ENCODE measurements at regions not wholly inside any gene's neighbourhood (a gene's known extent, or its start where the extent isn't known, plus 50 kb on each side); places are given as distances from the start of the nearest gene placed in this dataset.

- no peak for DNase-seq
Measured at GRCh38 chr2:238562446-238562845, 135.7 kb downstream of the ASB1 start.

DNA sequence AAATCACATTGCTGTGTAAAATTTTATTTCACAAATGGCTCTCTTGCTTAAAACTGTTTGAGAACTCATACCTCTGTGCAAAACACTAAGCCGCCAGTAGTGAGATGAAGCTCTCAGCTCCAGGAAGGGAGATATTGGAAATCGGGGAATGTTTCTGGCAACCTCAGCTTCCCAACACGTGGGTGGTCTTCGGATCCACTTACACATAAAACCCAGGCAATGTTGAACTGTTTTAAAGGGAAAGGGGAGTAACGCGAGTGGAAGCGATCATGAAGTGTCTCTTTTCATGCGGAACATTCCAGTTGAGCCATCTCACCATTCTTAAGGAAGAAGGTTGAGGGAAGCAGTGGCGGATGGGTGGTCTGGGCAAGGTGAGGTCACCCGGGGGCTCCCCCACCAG lies 136.8 kb downstream of the ASB1 start:
- no peak for DNase-seq

DNA sequence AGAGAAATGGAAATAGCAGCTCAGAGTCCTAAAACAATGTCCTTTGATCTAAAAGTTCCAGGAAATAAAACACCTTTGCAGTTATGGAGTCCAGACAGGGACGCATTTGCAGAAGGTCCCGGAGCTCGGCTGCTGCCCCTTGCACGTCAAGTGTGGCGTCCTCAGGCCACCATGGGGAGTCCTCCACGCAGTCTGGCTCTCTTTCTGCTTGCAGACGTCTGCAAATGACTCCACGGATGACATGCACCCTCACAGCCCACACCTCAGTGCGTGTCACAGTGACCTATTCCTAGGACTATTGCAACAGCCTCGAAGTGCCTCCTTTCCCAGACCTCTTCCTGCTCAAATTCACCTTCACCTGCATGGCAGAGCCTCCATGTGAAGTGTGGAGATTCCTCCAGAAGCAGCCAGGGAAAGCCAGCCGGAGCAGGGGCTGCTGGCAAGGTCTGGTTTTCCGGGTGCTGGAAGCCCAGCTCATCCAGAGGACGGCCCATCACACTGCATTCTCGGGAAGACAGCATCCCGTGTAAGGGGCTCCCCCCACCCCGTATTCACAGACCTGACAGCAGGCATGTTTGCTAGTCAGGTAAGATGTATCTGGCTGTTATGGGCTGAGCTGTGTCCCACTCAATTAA lies 137.7 kb downstream of the ASB1 start:
- no peak for DNase-seq

GRCh38 chr2:238565031-238565430 lies 138.3 kb downstream of the ASB1 start:
- no peak for DNase-seq

GRCh38 chr2:238566001-238566645 lies 139.4 kb downstream of the ASB1 start:
- DNase-seq, result no peak

GRCh38 chr2:238567067-238567855 lies 140.5 kb downstream of the ASB1 start:
- DNase-seq, result no peak

GRCh38 chr2:238567996-238568395 lies 141.3 kb downstream of the ASB1 start:
- no peak for DNase-seq

GRCh38 chr2:238568455-238569440 lies 142.0 kb downstream of the ASB1 start:
- DNase-seq, result no peak

- no peak for DNase-seq
Measured at GRCh38 chr2:238569507-238570195, 142.9 kb downstream of the ASB1 start.

- no peak for DNase-seq
Measured at GRCh38 chr2:238570391-238570790, 143.7 kb downstream of the ASB1 start.

DNA sequence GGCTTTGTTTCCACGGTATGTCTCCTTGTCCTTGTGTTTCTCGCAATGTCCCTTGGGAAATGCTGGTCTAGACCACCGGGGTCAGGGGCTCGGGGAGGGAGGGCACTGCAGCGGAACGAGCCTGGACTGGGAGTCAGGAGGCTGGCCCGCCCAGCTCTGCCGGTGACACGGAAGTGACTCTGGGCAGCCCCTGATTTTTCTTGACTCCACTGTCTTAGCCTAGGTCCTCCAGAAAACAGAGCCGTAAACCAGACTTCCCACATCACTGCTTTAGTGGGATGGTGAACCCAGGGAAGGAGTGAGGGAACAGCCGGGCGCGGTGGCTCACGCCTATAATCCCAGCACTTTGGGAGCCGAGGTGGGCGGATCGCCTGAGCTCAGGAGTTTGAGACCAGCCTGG lies 144.2 kb downstream of the ASB1 start:
- no peak for DNase-seq

- no peak for DNase-seq
Measured at GRCh38 chr2:238571661-238572372, 145.1 kb downstream of the ASB1 start.

- peak in 1 of 2 experiments; percentile 50 for DNase-seq
Measured at GRCh38 chr2:238573065-238573778, 146.5 kb downstream of the ASB1 start.

DNA sequence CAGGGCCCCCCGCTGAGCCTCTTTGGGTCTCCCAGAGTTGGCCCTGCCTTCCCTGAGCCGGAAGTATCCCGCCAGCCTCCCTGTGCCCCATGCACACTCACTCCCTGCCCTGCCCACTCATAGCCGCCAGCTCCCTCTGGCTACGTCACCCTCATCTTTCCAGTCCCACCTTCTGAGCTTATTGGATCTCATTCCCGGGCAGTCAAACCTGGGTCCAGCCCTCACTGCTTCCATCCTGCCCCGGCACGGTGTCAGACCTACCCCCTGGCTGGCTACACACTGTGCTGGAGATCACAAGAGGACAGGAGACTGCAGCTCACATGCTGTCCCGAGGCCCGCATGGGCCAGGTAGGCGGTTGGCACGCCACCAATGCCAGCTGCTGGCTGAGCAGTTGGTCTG lies 147.2 kb downstream of the ASB1 start:
- DNase-seq, result no peak

GRCh38 chr2:238574490-238575271 lies 148.0 kb downstream of the ASB1 start:
- DNase-seq, result no peak

DNA sequence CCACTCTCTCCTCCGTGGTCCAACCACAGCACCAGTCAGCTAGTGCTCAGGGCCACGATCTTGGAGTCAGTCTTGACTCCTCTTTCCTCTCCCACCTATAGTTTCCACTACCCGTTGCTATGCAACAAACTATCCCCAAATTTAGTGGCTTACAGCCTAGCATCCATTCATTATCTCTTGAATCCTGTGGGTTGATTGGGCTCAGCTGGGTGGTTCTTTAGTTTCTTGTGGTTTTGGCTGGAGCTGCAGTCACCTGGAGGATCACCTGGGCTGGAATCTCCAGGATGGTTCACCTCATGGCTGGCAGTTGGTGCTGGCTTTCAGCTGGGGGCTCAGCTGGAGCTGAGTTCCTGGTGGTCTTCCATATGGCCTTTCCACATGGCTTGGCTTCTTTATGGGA lies 149.9 kb downstream of the ASB1 start:
- no peak for DNase-seq

- no peak for DNase-seq
Measured at GRCh38 chr2:238578256-238578655, 151.5 kb downstream of the ASB1 start.

- no peak for DNase-seq
Measured at GRCh38 chr2:238580486-238580885, 153.8 kb downstream of the ASB1 start.

GRCh38 chr2:238581126-238581525 lies 154.4 kb downstream of the ASB1 start:
- no peak for DNase-seq

GRCh38 chr2:238582159-238582558 lies 155.4 kb downstream of the ASB1 start:
- no peak for DNase-seq

All from NCI-H526 (cell line).